ENCODE measurements at regions not wholly inside any gene's neighbourhood (a gene's known extent, or its start where the extent isn't known, plus 50 kb on each side); places are given as distances from the start of the nearest gene placed in this dataset.

GRCh38 chr2:239781454-239781853, 243.7 kb downstream of the NDUFA10 start:
- no peak for TF ChIP-seq CTCF (IDR thresholded peaks at IDR 0.05)

GRCh38 chr2:239780236-239780994, 244.7 kb downstream of the NDUFA10 start:
- no peak for TF ChIP-seq CTCF (IDR thresholded peaks at IDR 0.05)

DNA sequence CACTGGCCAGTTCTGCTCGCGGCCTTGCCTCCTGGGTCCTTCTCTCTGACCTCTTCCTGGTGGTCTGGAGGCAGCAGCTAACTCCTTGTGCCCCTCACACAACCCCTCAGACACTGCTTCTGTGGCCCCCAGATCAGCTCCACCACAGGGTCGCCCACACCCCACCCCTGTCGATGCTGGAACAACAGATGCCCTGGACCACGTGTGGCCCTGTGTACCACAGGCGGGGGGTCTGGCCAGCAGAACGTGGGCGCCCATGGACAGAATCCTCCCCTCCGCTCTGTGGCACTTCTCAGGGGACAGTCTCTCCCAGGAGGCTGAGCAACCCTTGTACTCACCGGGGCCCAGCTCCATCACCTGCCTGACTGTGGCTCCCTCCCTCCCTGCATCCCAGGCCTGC, 245.6 kb downstream of the NDUFA10 start:
- no peak for TF ChIP-seq CTCF (IDR thresholded peaks at IDR 0.05)

GRCh38 chr2:239778861-239779558, 246.1 kb downstream of the NDUFA10 start:
- no peak for TF ChIP-seq CTCF (IDR thresholded peaks at IDR 0.05)

GRCh38 chr2:239778042-239778851, 246.9 kb downstream of the NDUFA10 start:
- TF ChIP-seq CTCF (IDR thresholded peaks at IDR 0.05), result no peak

GRCh38 chr2:239777219-239777618, 247.9 kb downstream of the NDUFA10 start:
- TF ChIP-seq CTCF (IDR thresholded peaks at IDR 0.05), result no peak

GRCh38 chr2:239776436-239777005, 248.6 kb downstream of the NDUFA10 start:
- TF ChIP-seq CTCF (IDR thresholded peaks at IDR 0.05), result no peak
